Endothelial cell of umbilical vein (primary cell): ENCODE measurements at regions not wholly inside any gene's neighbourhood (a gene's known extent, or its start where the extent isn't known, plus 50 kb on each side); places are given as distances from the start of the nearest gene placed in this dataset.

Source experiments
- BruUV-seq: library from RNA; stranded (reverse); fragments of 400-500 nt; replicated peaks from 2 replicates; lab custom pipeline; 2021; lab: Mats Ljungman, UMichigan
- CTCF ChIA-PET: fragments of 300-600, 350-600 bp; sonication (Branson Sonifier 250); formaldehyde crosslinking; loops from one replicate; lab custom pipeline; 2021; ENCODE audit warnings: antibody characterized with exemption, inconsistent platforms; lab: Charles Lee
- POLR2A ChIA-PET: fragments of 300-600, 350-600 bp; sonication (Branson Sonifier 250); formaldehyde crosslinking; loops from one replicate; lab custom pipeline; 2021; ENCODE audit warnings: antibody characterized with exemption, inconsistent platforms; lab: Charles Lee
- DNase-seq: peaks from one replicate; pipeline ENCODE4 v3.0.0-alpha.2; 2011; ENCODE audit warnings: low read depth, low spot score
- FAIRE-seq: peaks from 2 replicates; lab custom pipeline; 2011; peaks lifted over from hg19 to GRCh38; lab: Jason Lieb, UNC
- H2AFZ ChIP-seq: 2 replicates; pipeline ENCODE4 v1.6.0; 2012; ENCODE audit warnings: low read depth, low read length, control low read depth, inconsistent platforms
- H3K27ac ChIP-seq: 2 replicates; pipeline ENCODE4 v1.5.1; 2011; ENCODE audit warnings: low read depth, mild to moderate bottlenecking, control low read depth, low read length, moderate library complexity; ENCODE audit not compliant: insufficient read depth
- H3K27me3 ChIP-seq, 2 experiments: 2 replicates each; pipeline versions ENCODE4 v1.6.0 to v1.6.1; 2011; ENCODE audit warnings: low read length in 2 of 2, mixed read lengths in 1 of 2; ENCODE audit not compliant: control insufficient read depth in 2 of 2, insufficient read depth in 2 of 2
- H3K36me3 ChIP-seq, 2 experiments: 2 replicates in 1 of 2; 3 replicates in 1 of 2; pipeline ENCODE4 v1.5.1; 2011; ENCODE audit warnings: low read length in 2 of 2, mild to moderate bottlenecking in 1 of 2, moderate library complexity in 1 of 2; ENCODE audit not compliant: control insufficient read depth in 2 of 2, insufficient read depth in 2 of 2; ENCODE audit errors: extremely low read depth in 1 of 2
- H3K4me1 ChIP-seq: 3 replicates; pipeline ENCODE4 v1.5.1; 2011; ENCODE audit warnings: mild to moderate bottlenecking, low read length; ENCODE audit not compliant: control insufficient read depth, insufficient read depth; ENCODE audit errors: extremely low read depth
- H3K4me2 ChIP-seq: 2 replicates; pipeline ENCODE4 v1.6.1; 2011; ENCODE audit warnings: low read length, control low read depth, mixed read lengths; ENCODE audit not compliant: insufficient read depth
- H3K4me3 ChIP-seq, 3 experiments: fragments of 200-600 bp in 1 of 3; sonication (generic), shearing (Covaris generic) in 1 of 3; replicated peaks in 1 of 3; 2 replicates each; pipeline ENCODE4 v1.5.1; 2011 to 2016; ENCODE audit warnings: control low read depth in 3 of 3, low read length in 3 of 3, mild to moderate bottlenecking in 2 of 3, inconsistent platforms in 1 of 3, low read depth in 1 of 3, moderate library complexity in 1 of 3; ENCODE audit not compliant: insufficient read depth in 1 of 3
- H3K79me2 ChIP-seq: 2 replicates; pipeline ENCODE4 v1.6.0; 2012; ENCODE audit warnings: low read length, inconsistent platforms; ENCODE audit not compliant: control insufficient read depth, insufficient read depth
- H3K9ac ChIP-seq: replicated peaks from 2 replicates; pipeline ENCODE3; 2011; ENCODE audit warnings: low read length, control low read depth; ENCODE audit not compliant: insufficient read depth; ENCODE audit errors: extremely low read depth
- H3K9me1 ChIP-seq: replicated peaks from 3 replicates; pipeline ENCODE4 v1.6.0; 2011; ENCODE audit warnings: mild to moderate bottlenecking, low read length; ENCODE audit not compliant: control insufficient read depth, insufficient read depth; ENCODE audit errors: extremely low read depth
- H3K9me3 ChIP-seq: replicated peaks from 2 replicates; pipeline ENCODE4 v1.5.1; 2012; ENCODE audit warnings: low read length, inconsistent platforms; ENCODE audit not compliant: control insufficient read depth, insufficient read depth
- H4K20me1 ChIP-seq: replicated peaks from 2 replicates; pipeline ENCODE3; 2011; ENCODE audit warnings: mild to moderate bottlenecking, low read length; ENCODE audit not compliant: control insufficient read depth, insufficient read depth; ENCODE audit errors: extremely low read depth
- CTCF ChIP-seq, 2 donors: IDR thresholded peaks; 1 replicate in 1 of 2; 2 replicates in 1 of 2; pipeline ENCODE4 v1.5.1; 2011; ENCODE audit warnings: low read length in 2 of 2, mild to moderate bottlenecking in 2 of 2, moderate library complexity in 2 of 2, control low read depth in 1 of 2, inconsistent platforms in 1 of 2, low read depth in 1 of 2; ENCODE audit not compliant: insufficient read depth in 1 of 2; ENCODE audit errors: extremely low read depth in 1 of 2
- EZH2 ChIP-seq: IDR thresholded peaks from 2 replicates; pipeline ENCODE4 v1.6.1; 2012; ENCODE audit warnings: borderline replicate concordance, low read depth, mild to moderate bottlenecking, moderate library complexity, low read length, inconsistent platforms; ENCODE audit not compliant: severe bottlenecking
- FOS ChIP-seq: IDR thresholded peaks from 2 replicates; pipeline ENCODE4 v1.6.1; 2011; ENCODE audit warnings: mild to moderate bottlenecking, low read length, moderate library complexity, borderline replicate concordance; ENCODE audit not compliant: insufficient read depth
- GATA2 ChIP-seq: IDR thresholded peaks from 2 replicates; pipeline ENCODE4 v1.7.0; 2011; ENCODE audit warnings: low read depth, mild to moderate bottlenecking, moderate library complexity, mixed read lengths, low read length; ENCODE audit not compliant: insufficient read length, insufficient read depth
- JUN ChIP-seq: IDR thresholded peaks from 2 replicates; pipeline ENCODE4 v1.6.1; 2011; ENCODE audit warnings: borderline replicate concordance, low read depth; ENCODE audit not compliant: insufficient read length, insufficient read depth
- MAX ChIP-seq: IDR thresholded peaks from 2 replicates; pipeline ENCODE4 v1.6.1; 2011; ENCODE audit not compliant: insufficient read depth, insufficient read length
- MYC ChIP-seq: IDR thresholded peaks from one replicate; pipeline ENCODE4 v1.6.1; 2011; ENCODE audit warnings: mild to moderate bottlenecking, low read depth, low read length
- POLR2A ChIP-seq: IDR thresholded peaks from 2 replicates; pipeline ENCODE4 v1.6.1; 2012; ENCODE audit warnings: low read depth, mild to moderate bottlenecking, control low read depth, low read length
- POLR2AphosphoS5 ChIP-seq: IDR thresholded peaks from 2 replicates; pipeline ENCODE4 v1.6.1; 2012; ENCODE audit warnings: low read depth, mild to moderate bottlenecking, control low read depth, low read length, moderate library complexity; ENCODE audit not compliant: insufficient read depth
- dilution Hi-C: fragments of 300-500 bp; cut with MboI; formaldehyde crosslinking; loops from one replicate; pipeline ENCODE4 v1.15.0; 2019; ENCODE audit warnings: low sequenced_read_pairs; ENCODE audit not compliant: extremely low pct_ligation_motif_present
- intact Hi-C: fragments of 100-400 bp; cut with micrococcal nuclease; formaldehyde crosslinking; loops from one replicate; pipeline ENCODE4 v1.10.0; 2022

DNA sequence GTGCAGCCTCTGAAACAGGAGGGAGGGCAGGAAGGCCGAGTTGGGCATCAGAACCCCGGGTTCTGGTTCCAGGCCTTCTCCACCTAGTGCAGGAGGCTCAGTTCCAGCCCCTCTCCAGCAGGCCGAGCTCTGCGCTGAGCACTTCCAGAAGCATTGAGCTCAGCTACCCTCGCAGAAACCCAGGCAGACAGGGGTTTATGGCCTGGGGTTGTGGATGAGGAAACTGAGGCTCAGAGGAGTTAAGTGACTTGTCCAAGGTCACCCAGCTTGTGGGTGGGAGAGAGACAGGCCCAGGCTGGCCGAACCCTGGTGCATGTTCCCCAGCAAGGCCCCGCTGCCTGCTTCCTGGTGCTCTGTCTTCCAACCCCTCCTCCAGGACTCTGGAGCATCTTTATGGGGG is 348.9 kb downstream of the PTPRU start:
- H3K27me3 ChIP-seq: no peaks in the 10 kb centered on the region
- TF ChIP-seq POLR2A (no peak), POLR2AphosphoS5 (no peak), EZH2 (no peak), CTCF (IDR thresholded peaks at IDR 0.05; ENCODE audit: extremely low read depth in 1 of 2, insufficient read depth in 1 of 2, low read depth in 1 of 2, low read length in 2 of 2) (no peak), MYC (no peak), MAX (no peak), GATA2 (no peak), JUN (no peak), FOS (no peak)
- H3K9ac ChIP-seq: no peak overlapping the region
- CTCF ChIA-PET: no interaction called here
- no TSS peak for BruUV-seq
- DNase-seq: no peak
- H2AFZ ChIP-seq: no peak overlapping the region
- dilution Hi-C loops (no loop called here), intact Hi-C loops (no loop called here)
- no peak overlapping the region for H3K4me3 ChIP-seq
- POLR2A ChIA-PET: no interaction called here
- no peak for FAIRE-seq
- H3K27ac ChIP-seq: no peak overlapping the region
- no peaks in the 10 kb centered on the region for H4K20me1 ChIP-seq
- no peaks in the 10 kb centered on the region for H3K36me3 ChIP-seq
- H3K9me1 ChIP-seq: no peaks in the 10 kb centered on the region
- H3K4me2 ChIP-seq: no peak overlapping the region
- no peaks in the 10 kb centered on the region for H3K4me1 ChIP-seq
- H3K9me3 ChIP-seq: no peaks in the 10 kb centered on the region
- no peaks in the 10 kb centered on the region for H3K79me2 ChIP-seq
